Upper lobe of left lung (tissue), 4 donors: ENCODE measurements at regions not wholly inside any gene's neighbourhood (a gene's known extent, or its start where the extent isn't known, plus 50 kb on each side); places are given as distances from the start of the nearest gene placed in this dataset.

Experiments
- CTCF ChIP-seq, 6 experiments: fragments of 450-650 bp in 4 of 6; fragments of 200-600 bp in 2 of 6; sonication (generic) in 2 of 6; IDR thresholded peaks; one replicate each; pipeline ENCODE4 v1.5.1; 2016 to 2019; ENCODE audit warnings: antibody characterized with exemption in 6 of 6
- EP300 ChIP-seq, 4 donors: sonication (generic); formaldehyde crosslinking; IDR thresholded peaks; one replicate each; pipeline ENCODE4 v1.5.1; 2017; ENCODE audit warnings: antibody characterized with exemption in 4 of 4, control low read depth in 2 of 4
- POLR2A ChIP-seq, 4 donors: fragments of 450-650 bp; IDR thresholded peaks; one replicate each; pipeline ENCODE4 v1.5.1; 2016 to 2017; ENCODE audit warnings: antibody characterized with exemption in 4 of 4, mild to moderate bottlenecking in 2 of 4
- POLR2AphosphoS5 ChIP-seq, 2 donors: sonication (generic); formaldehyde crosslinking; IDR thresholded peaks; one replicate each; pipeline ENCODE4 v1.5.1; 2017; ENCODE audit warnings: antibody characterized with exemption in 2 of 2

GRCh38 chr18:78399992-78400503 lies 579.6 kb upstream of the SALL3 start:
- TF ChIP-seq CTCF (IDR thresholded peaks at IDR 0.05) (no peak), EP300 (IDR thresholded peaks at IDR 0.05) (no peak), POLR2A (IDR thresholded peaks at IDR 0.05) (no peak), POLR2AphosphoS5 (IDR thresholded peaks at IDR 0.05) (no peak)
